Activated B cell treated with CpG ODN at 0.5 μM for 24 hours (primary cell): ENCODE measurements at regions not wholly inside any gene's neighbourhood (a gene's known extent, or its start where the extent isn't known, plus 50 kb on each side); places are given as distances from the start of the nearest gene placed in this dataset.

Experiments
- ATAC-seq: fragments of 200-7000 bp; cut with Tn5 transposase; one replicate; pipeline ENCODE4 v1.10.0; 2021; ENCODE audit warnings: low read depth, mild to moderate bottlenecking, moderate library complexity
- CTCF ChIA-PET: fragments of 350-600 bp; sonication (Branson Sonifier 250); formaldehyde crosslinking; loops from one replicate; lab custom pipeline; 2021; ENCODE audit warnings: antibody characterized with exemption; lab: Charles Lee
- POLR2A ChIA-PET: fragments of 350-600 bp; sonication (Branson Sonifier 250); formaldehyde crosslinking; loops from one replicate; lab custom pipeline; 2021; ENCODE audit warnings: antibody characterized with exemption; lab: Charles Lee
- DNase-seq: peaks from one replicate; pipeline ENCODE4 v3.0.0; 2022
- H3K27ac Mint-ChIP-seq: one replicate; pipeline ENCODE4 v1.8.0; 2020; ENCODE audit warnings: mixed read lengths
- H3K27me3 Mint-ChIP-seq: one replicate; pipeline ENCODE4 v1.8.0; 2021; ENCODE audit warnings: mixed read lengths
- H3K36me3 Mint-ChIP-seq: one replicate; pipeline ENCODE4 v1.8.0; 2021; ENCODE audit warnings: low read depth, mixed read lengths
- H3K4me1 Mint-ChIP-seq: one replicate; pipeline ENCODE4 v1.8.0; 2021; ENCODE audit warnings: mixed read lengths
- H3K4me3 Mint-ChIP-seq: one replicate; pipeline ENCODE4 v1.8.0; 2020; ENCODE audit warnings: mild to moderate bottlenecking, mixed read lengths
- H3K9me3 Mint-ChIP-seq: one replicate; pipeline ENCODE4 v1.8.0; 2020; ENCODE audit warnings: mixed read lengths
- intact Hi-C: fragments of 100-400 bp; cut with micrococcal nuclease; formaldehyde crosslinking; loops from one replicate; pipeline ENCODE4 v1.15.1; 2024
- TF ChIP-seq, protein P1 (sequence below): fragments of 200-600 bp; IDR thresholded peaks from one replicate; pipeline ENCODE4 v1.8.0; 2022; ENCODE audit warnings: antibody characterized with exemption, mild to moderate bottlenecking

GRCh38 chr2:103264058-103264768 lies 502.4 kb downstream of the TMEM182 start:
- DNase-seq = no peak
- Mint-ChIP-seq H3K4me1 (no peaks in the 10 kb centered on the region), H3K27ac (no peak overlapping the region), H3K27me3 (no peaks in the 10 kb centered on the region), H3K9me3 (peaks cover 6% of the 10 kb centered on the region), H3K4me3 (no peak overlapping the region), H3K36me3 (no peaks in the 10 kb centered on the region)
- TF ChIP-seq, protein P1, sequence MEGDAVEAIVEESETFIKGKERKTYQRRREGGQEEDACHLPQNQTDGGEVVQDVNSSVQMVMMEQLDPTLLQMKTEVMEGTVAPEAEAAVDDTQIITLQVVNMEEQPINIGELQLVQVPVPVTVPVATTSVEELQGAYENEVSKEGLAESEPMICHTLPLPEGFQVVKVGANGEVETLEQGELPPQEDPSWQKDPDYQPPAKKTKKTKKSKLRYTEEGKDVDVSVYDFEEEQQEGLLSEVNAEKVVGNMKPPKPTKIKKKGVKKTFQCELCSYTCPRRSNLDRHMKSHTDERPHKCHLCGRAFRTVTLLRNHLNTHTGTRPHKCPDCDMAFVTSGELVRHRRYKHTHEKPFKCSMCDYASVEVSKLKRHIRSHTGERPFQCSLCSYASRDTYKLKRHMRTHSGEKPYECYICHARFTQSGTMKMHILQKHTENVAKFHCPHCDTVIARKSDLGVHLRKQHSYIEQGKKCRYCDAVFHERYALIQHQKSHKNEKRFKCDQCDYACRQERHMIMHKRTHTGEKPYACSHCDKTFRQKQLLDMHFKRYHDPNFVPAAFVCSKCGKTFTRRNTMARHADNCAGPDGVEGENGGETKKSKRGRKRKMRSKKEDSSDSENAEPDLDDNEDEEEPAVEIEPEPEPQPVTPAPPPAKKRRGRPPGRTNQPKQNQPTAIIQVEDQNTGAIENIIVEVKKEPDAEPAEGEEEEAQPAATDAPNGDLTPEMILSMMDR = no peak
- ATAC-seq = no peak
- ChIA-PET CTCF (no interaction called here), POLR2A (no interaction called here)
- intact Hi-C loops = no loop called here

GRCh38 chr2:103265521-103265920 lies 503.7 kb downstream of the TMEM182 start:
- Mint-ChIP-seq H3K27me3 (no peaks in the 10 kb centered on the region), H3K27ac (no peak overlapping the region), H3K9me3 (peaks cover 6% of the 10 kb centered on the region), H3K4me3 (no peak overlapping the region), H3K36me3 (no peaks in the 10 kb centered on the region), H3K4me1 (no peaks in the 10 kb centered on the region)
- ATAC-seq (no peak), DNase-seq (no peak)
- ChIA-PET CTCF (no interaction called here), POLR2A (no interaction called here)
- intact Hi-C loops = no loop called here
- TF ChIP-seq, protein P1 = no peak

- intact Hi-C loops = no loop called here
- TF ChIP-seq, protein P1 = no peak
- ChIA-PET CTCF (no interaction called here), POLR2A (no interaction called here)
- H3K27ac Mint-ChIP-seq = no peak overlapping the region
- H3K9me3 Mint-ChIP-seq = peaks cover 6% of the 10 kb centered on the region
- H3K36me3 Mint-ChIP-seq = no peaks in the 10 kb centered on the region
- DNase-seq (no peak), ATAC-seq (no peak)
- H3K27me3 Mint-ChIP-seq = no peaks in the 10 kb centered on the region
- no peaks in the 10 kb centered on the region for H3K4me1 Mint-ChIP-seq
- no peak overlapping the region for H3K4me3 Mint-ChIP-seq
These were observed 507.1 kb downstream of the TMEM182 start for GRCh38 chr2:103268841-103269498.

- H3K36me3 Mint-ChIP-seq = no peaks in the 10 kb centered on the region
- H3K4me1 Mint-ChIP-seq = no peaks in the 10 kb centered on the region
- TF ChIP-seq, protein P1 = no peak
- CTCF ChIA-PET = no interaction called here
- H3K4me3 Mint-ChIP-seq = no peak overlapping the region
- POLR2A ChIA-PET = no interaction called here
- ATAC-seq (no peak), DNase-seq (no peak)
- no peaks in the 10 kb centered on the region for H3K27me3 Mint-ChIP-seq
- intact Hi-C loops = no loop called here
- no peak overlapping the region for H3K27ac Mint-ChIP-seq
- peaks cover 8% of the 10 kb centered on the region for H3K9me3 Mint-ChIP-seq
These were observed 515.0 kb downstream of the TMEM182 start for GRCh38 chr2:103276869-103277268.

- no peaks in the 10 kb centered on the region for H3K27me3 Mint-ChIP-seq
- H3K36me3 Mint-ChIP-seq = no peaks in the 10 kb centered on the region
- CTCF ChIA-PET = no interaction called here
- no peaks in the 10 kb centered on the region for H3K4me1 Mint-ChIP-seq
- DNase-seq (no peak), ATAC-seq (no peak)
- no peak overlapping the region for H3K27ac Mint-ChIP-seq
- no peak overlapping the region for H3K4me3 Mint-ChIP-seq
- intact Hi-C loops = no loop called here
- TF ChIP-seq, protein P1 = no peak
- peaks cover 4% of the 10 kb centered on the region for H3K9me3 Mint-ChIP-seq
- POLR2A ChIA-PET = no interaction called here
These were observed 522.9 kb downstream of the TMEM182 start for GRCh38 chr2:103284750-103285149.
